ENCODE measurements at regions not wholly inside any gene's neighbourhood (a gene's known extent, or its start where the extent isn't known, plus 50 kb on each side); places are given as distances from the start of the nearest gene placed in this dataset.
"Not testable (repeated sequence)": the region's sequence is repeated elsewhere in the genome, so short reads cannot be mapped to it uniquely, and the experiment has no call there.

- Histone ChIP-seq H3K4me1 (no peaks in the 10 kb centered on the region), H3K9me3 (no peaks in the 10 kb centered on the region), H3K4me3 (no peak overlapping the region), H3K27me3 (no peaks in the 10 kb centered on the region), H3K36me3 (ENCODE audit: low read depth, missing control alignments) (no peaks in the 10 kb centered on the region), H3K27ac (no peak overlapping the region)
- no peak for DNase-seq
- TF ChIP-seq POLR2A (IDR thresholded peaks at IDR 0.05) (no peak), CTCF (IDR thresholded peaks at IDR 0.05) (no peak)
- intact Hi-C loops (cut with DNase I; ENCODE audit: low total_unique reads): no loop called here
Measured at GRCh38 chr7:10455936-10456335, 517.7 kb upstream of the PHF14 start.

GRCh38 chr7:10460474-10460873, 513.2 kb upstream of the PHF14 start:
- TF ChIP-seq CTCF (IDR thresholded peaks at IDR 0.05) (no peak), POLR2A (IDR thresholded peaks at IDR 0.05) (no peak)
- H3K27ac ChIP-seq: no peak overlapping the region
- WGBS, 2 donors: 94% methylated on average over 2 of the region's 2 CpGs

GRCh38 chr7:10463701-10464100, 510.0 kb upstream of the PHF14 start:
- no peaks in the 10 kb centered on the region for H3K36me3 ChIP-seq (ENCODE audit: low read depth, missing control alignments)
- intact Hi-C loops (cut with DNase I; ENCODE audit: low total_unique reads): no loop called here

More at GRCh38 chr7:10460474-10460873, 513.2 kb upstream of the PHF14 start:
- Histone ChIP-seq H3K36me3 (ENCODE audit: low read depth, missing control alignments) (no peaks in the 10 kb centered on the region), H3K4me3 (no peak overlapping the region), H3K27me3 (no peaks in the 10 kb centered on the region), H3K9me3 (no peaks in the 10 kb centered on the region), H3K4me1 (no peaks in the 10 kb centered on the region)
- no peak for DNase-seq
- intact Hi-C loops (cut with DNase I; ENCODE audit: low total_unique reads): no loop called here

GRCh38 chr7:10465536-10465935, 508.1 kb upstream of the PHF14 start:
- H3K9me3 ChIP-seq; H3K4me1 ChIP-seq; DNase-seq; H3K27me3 ChIP-seq; H3K36me3 ChIP-seq (ENCODE audit: low read depth, missing control alignments); intact Hi-C loops (cut with DNase I; ENCODE audit: low total_unique reads); H3K27ac ChIP-seq; H3K4me3 ChIP-seq: not testable (repeated sequence)
- WGBS, 2 donors: no CpG with 5 or more reads among the region's 30 CpGs

More at GRCh38 chr7:10463701-10464100, 510.0 kb upstream of the PHF14 start:
- TF ChIP-seq POLR2A (IDR thresholded peaks at IDR 0.05) (no peak), CTCF (IDR thresholded peaks at IDR 0.05) (no peak)
- Histone ChIP-seq H3K9me3 (no peaks in the 10 kb centered on the region), H3K27me3 (no peaks in the 10 kb centered on the region), H3K4me1 (no peaks in the 10 kb centered on the region), H3K27ac (no peak overlapping the region), H3K4me3 (no peak overlapping the region)
- no peak for DNase-seq

GRCh38 chr7:10468908-10469307, 504.8 kb upstream of the PHF14 start:
- H3K36me3 ChIP-seq (ENCODE audit: low read depth, missing control alignments): no peaks in the 10 kb centered on the region
- no peaks in the 10 kb centered on the region for H3K9me3 ChIP-seq
- intact Hi-C loops (cut with DNase I; ENCODE audit: low total_unique reads): no loop called here
- WGBS, 2 donors: 90 to 96% methylated on average over 6 of the region's 6 CpGs
- H3K27ac ChIP-seq: no peak overlapping the region
- H3K27me3 ChIP-seq: no peaks in the 10 kb centered on the region
- no peak for DNase-seq
- no peak for TF ChIP-seq POLR2A (IDR thresholded peaks at IDR 0.05)
- TF ChIP-seq CTCF (IDR thresholded peaks at IDR 0.05): no peak
- no peak overlapping the region for H3K4me3 ChIP-seq
- H3K4me1 ChIP-seq: peaks cover 6% of the 10 kb centered on the region

All from testis (tissue), 2 donors.